SKM-1 treated with dmso at 0.1 percent for 144 hours (cell line): ENCODE measurements at regions not wholly inside any gene's neighbourhood (a gene's known extent, or its start where the extent isn't known, plus 50 kb on each side); places are given as distances from the start of the nearest gene placed in this dataset.

Source experiments
- DNase-seq: peaks from one replicate; lab custom pipeline; 2025; ENCODE audit not compliant: unreplicated experiment; lab: John Stamatoyannopoulos, UW

DNA sequence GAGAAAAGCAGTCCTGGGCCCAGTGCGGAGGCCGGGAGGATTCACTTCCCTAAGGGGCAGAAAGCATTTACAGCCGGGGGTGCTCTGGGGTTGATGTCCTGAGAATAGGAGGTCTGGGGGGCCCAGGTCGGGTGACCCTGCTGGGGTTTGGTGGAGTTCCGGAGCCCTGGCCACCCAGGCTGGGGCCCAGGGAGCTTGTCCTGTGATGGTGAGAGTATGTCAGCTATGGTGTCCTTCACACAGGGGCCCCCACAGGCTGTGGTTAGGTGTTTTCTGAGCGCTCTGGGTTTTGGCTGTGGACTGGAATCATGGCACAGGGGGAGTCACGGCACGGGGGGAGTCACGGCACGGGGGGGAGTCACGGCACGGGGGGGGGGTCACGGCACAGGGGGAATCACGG lies 54.5 kb upstream of the TMEM18 start:
- DNase-seq: no peak

DNA sequence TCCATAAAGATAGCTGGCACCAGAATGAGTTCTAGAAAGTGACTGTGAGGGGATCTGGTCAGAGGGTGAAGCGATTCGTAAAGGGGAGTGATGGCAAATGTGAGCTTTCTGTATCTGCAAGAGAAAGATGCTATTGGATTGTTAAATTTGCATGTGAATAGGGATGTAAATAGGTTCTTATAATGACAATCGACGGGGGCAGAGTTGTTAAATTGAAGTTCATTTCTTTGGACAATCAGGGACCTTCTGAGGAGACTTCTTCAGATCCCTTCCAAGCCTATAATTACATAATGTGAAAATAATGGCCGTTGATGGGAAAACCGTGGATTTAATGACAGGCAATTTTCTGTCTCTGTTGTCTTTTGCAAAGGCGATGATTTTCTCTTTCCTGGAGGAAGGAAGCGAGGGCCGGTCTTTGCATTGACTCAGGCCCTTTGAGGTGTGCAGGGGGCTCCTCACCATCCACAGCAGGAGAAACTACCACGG lies 52.2 kb upstream of the TMEM18 start:
- no peak for DNase-seq

DNA sequence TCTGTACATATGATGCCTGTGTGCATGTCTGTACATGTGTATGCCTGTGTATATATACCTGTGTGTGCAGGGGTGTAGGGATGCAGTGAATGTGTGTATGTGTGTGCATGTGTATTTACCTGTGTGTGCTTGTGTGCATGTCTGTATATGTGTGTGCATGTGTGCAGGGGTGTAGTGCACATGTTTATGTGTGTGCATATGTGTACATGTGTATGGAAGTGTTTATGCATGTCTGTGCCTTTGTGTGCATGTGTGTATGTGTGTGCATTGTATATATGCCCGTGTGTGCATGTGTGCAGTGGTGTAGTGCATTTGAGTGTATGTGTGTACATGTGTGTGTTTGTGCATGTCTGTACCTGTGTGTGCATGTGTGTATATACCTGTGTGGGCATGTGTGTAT lies 51.0 kb upstream of the TMEM18 start:
- no peak for DNase-seq

DNA sequence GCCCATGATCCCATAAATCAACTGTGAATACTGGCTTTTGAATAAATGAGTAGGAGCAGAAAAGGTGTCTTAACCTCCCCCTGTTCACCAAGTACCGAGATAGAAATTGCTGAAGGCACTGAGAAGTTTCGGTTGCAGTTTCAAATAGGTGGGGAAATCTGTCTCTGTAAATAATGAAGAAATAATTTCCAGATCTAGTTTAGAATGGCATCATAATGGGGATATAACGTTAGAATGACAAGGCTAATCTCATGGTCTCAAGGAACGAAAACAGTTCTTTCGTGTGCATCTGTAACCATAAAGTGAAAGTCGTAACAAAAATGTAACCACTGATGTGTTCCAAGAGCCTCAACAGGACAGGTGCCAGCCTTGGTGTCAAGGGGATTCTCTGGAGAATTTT lies 49.9 kb upstream of the TMEM18 start:
- DNase-seq: no peak
